ENCODE measurements at regions not wholly inside any gene's neighbourhood (a gene's known extent, or its start where the extent isn't known, plus 50 kb on each side); places are given as distances from the start of the nearest gene placed in this dataset.
"Not testable (repeated sequence)": the region's sequence is repeated elsewhere in the genome, so short reads cannot be mapped to it uniquely, and the experiment has no call there.

DNA sequence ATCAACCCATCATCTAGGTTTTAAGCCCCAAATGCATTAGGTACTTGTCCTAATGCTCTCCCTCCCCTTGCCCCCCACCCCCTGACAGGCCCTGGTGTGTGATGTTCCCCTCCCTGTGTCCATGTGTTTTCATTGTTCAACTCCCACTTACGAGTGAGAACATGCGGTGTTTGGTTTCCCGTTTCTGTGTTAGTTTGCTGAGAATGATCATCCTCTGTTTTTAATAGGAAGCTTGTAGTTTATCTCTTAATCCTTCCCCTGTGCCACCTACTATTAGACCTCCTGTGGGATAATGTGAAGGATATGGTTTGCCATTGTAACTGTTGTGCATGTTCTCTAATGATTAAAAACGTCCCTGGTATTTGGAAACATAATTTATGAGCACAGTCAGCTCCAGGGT lies 299.4 kb upstream of the USP24 start:
- TF ChIP-seq EZH2phosphoT487 (IDR thresholded peaks at IDR 0.05; ENCODE audit: insufficient read depth, low read depth); EZH2 (IDR thresholded peaks at IDR 0.05; ENCODE audit: insufficient read depth, poor library complexity, severe bottlenecking): not testable (repeated sequence)
